ENCODE measurements at regions not wholly inside any gene's neighbourhood (a gene's known extent, or its start where the extent isn't known, plus 50 kb on each side); places are given as distances from the start of the nearest gene placed in this dataset.
A peak's percentile ranks its signal among the peaks of the same experiment; 100 is the strongest.

DNA sequence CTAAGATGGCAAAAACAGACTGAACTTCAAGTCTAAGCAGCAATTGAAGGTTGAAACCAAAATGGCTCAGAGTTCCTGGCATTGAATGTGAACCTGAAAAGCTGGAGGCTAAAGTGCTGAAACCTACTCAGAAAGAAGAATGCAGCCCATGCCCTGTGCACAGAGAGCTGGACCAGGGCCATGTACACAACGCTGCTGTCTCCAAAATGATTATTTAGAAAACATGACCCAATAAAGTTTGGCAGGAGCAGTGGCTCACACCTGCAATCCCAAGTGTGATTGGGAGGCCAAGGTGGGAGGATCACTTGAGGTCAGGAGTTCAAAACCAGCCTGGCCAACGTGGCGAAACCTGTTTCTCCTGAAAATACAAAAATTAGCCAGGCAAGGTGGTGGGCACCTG, 158.9 kb downstream of the AKR1D1 start:
- CTCF ChIA-PET: no interaction called here
- Histone ChIP-seq H3K4me3 (ENCODE audit: low read length) (no peak overlapping the region), H3K9me3 (ENCODE audit: control insufficient read depth in 1 of 2, insufficient read depth in 1 of 2, low read length in 2 of 2) (peaks cover 0 to 7% of the 10 kb centered on the region in 2 experiments), H3K36me3 (ENCODE audit: insufficient read depth, low read length) (no peaks in the 10 kb centered on the region), H3K27me3 (ENCODE audit: control insufficient read depth in 1 of 2, insufficient read depth in 2 of 2, low read length in 2 of 2) (no peaks in the 10 kb centered on the region), H3K4me1 (ENCODE audit: insufficient read depth, low read length) (no peaks in the 10 kb centered on the region), H3K27ac (ENCODE audit: low read depth in 1 of 2, low read length in 2 of 2) (no peak overlapping the region)
- intact Hi-C loops (cut with DNase I, micrococcal nuclease): no loop called here
- DNase-seq (no peak), ATAC-seq (ENCODE audit: poor library complexity) (no peak)
- TF ChIP-seq, protein P1, sequence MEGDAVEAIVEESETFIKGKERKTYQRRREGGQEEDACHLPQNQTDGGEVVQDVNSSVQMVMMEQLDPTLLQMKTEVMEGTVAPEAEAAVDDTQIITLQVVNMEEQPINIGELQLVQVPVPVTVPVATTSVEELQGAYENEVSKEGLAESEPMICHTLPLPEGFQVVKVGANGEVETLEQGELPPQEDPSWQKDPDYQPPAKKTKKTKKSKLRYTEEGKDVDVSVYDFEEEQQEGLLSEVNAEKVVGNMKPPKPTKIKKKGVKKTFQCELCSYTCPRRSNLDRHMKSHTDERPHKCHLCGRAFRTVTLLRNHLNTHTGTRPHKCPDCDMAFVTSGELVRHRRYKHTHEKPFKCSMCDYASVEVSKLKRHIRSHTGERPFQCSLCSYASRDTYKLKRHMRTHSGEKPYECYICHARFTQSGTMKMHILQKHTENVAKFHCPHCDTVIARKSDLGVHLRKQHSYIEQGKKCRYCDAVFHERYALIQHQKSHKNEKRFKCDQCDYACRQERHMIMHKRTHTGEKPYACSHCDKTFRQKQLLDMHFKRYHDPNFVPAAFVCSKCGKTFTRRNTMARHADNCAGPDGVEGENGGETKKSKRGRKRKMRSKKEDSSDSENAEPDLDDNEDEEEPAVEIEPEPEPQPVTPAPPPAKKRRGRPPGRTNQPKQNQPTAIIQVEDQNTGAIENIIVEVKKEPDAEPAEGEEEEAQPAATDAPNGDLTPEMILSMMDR (IDR thresholded peaks at IDR 0.05): no peak
- no peak overlapping the region for H3K4me3 Mint-ChIP-seq
- H3K27ac Mint-ChIP-seq: no peak overlapping the region
- POLR2A ChIA-PET: no interaction called here
- H3K27me3 Mint-ChIP-seq: peaks cover 5% of the 10 kb centered on the region
- no peaks in the 10 kb centered on the region for H3K4me1 Mint-ChIP-seq (ENCODE audit: low read depth)
- peaks cover 4% of the 10 kb centered on the region for H3K9me3 Mint-ChIP-seq
- H3K36me3 Mint-ChIP-seq (ENCODE audit: low read depth): no peaks in the 10 kb centered on the region

DNA sequence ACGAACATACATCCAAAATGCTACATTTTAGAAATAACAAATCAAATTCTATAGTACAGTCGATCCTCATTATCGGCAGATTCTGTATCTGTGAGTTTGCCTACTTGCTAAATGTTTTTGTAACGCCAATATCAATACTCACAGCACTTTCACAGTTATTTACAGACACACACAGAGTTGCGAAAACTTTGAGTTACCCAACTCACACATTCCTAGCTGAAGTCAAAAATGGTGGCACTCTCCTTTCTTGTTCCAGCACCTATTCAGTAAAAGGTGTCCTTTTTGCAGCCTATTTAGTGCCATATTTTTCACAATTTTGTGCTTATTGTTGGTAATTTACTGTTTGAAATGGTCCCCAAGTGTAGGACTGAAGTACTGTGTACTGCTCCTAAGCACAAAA, 161.7 kb downstream of the AKR1D1 start:
- Mint-ChIP-seq H3K9me3 (peaks cover 4% of the 10 kb centered on the region), H3K27ac (no peak overlapping the region), H3K4me1 (ENCODE audit: low read depth) (no peaks in the 10 kb centered on the region), H3K4me3 (no peak overlapping the region), H3K27me3 (no peaks in the 10 kb centered on the region), H3K36me3 (ENCODE audit: low read depth) (no peaks in the 10 kb centered on the region)
- H3K9me3 ChIP-seq (ENCODE audit: control insufficient read depth in 1 of 2, insufficient read depth in 1 of 2, low read length in 2 of 2): peaks cover 0 to 4% of the 10 kb centered on the region in 2 experiments
- H3K36me3 ChIP-seq (ENCODE audit: insufficient read depth, low read length): no peaks in the 10 kb centered on the region
- ChIA-PET CTCF (no interaction called here), POLR2A (no interaction called here)
- no peak overlapping the region for H3K27ac ChIP-seq (ENCODE audit: low read depth in 1 of 2, low read length in 2 of 2)
- no peak for ATAC-seq (ENCODE audit: poor library complexity)
- DNase-seq: no peak
- TF ChIP-seq, protein P1 (IDR thresholded peaks at IDR 0.05): no peak
- H3K4me1 ChIP-seq (ENCODE audit: insufficient read depth, low read length): no peaks in the 10 kb centered on the region
- H3K4me3 ChIP-seq (ENCODE audit: low read length): no peak overlapping the region
- H3K27me3 ChIP-seq (ENCODE audit: control insufficient read depth in 1 of 2, insufficient read depth in 2 of 2, low read length in 2 of 2): no peaks in the 10 kb centered on the region
- intact Hi-C loops (cut with DNase I, micrococcal nuclease): no loop called here

DNA sequence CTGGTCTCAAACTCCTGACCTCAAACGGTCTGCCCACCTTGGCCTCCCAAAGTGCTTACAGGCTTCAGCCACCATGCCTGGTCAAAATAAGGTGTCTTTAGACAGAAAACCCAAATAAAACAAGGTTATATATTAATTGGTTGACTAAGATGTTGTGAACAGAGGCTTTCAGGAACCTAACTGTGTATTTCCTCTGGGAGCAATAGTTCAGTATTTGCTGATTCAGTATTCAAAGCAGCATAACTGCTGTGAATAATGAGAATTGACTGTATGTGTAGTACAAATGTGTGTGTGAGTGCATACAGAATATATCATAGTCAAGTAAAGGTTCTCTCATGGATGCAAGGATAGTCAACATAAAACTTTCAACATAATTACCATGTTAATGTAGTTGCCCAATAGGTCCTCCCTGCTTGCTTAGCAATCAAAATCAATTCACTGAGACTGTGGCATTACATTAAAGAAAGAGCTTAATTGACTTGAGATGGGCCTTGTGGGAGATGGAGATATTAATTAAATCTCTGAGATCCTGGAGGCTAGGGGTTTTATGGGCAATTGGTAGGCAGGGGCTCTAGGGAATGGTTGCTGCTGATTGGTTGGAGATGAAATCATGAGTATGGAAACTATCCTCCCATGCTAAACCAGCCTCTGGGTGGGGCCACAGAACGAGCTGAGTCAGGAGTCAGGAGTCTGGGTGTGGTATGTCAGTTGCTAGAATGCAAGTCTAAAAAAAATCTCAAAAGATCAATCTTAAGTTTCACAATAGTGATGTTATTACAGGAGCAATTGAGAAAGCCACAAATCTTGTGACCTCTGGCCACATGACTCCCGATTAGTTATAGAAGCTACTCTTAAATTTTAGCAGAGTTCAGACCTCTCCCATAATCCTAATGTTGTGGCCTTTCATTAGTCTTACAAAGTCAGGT, 162.7 kb downstream of the AKR1D1 start:
- H3K4me1 ChIP-seq (ENCODE audit: insufficient read depth, low read length): no peaks in the 10 kb centered on the region
- Mint-ChIP-seq H3K27ac (no peak overlapping the region), H3K4me1 (ENCODE audit: low read depth) (no peaks in the 10 kb centered on the region), H3K36me3 (ENCODE audit: low read depth) (no peaks in the 10 kb centered on the region), H3K27me3 (no peaks in the 10 kb centered on the region), H3K9me3 (peaks cover 4% of the 10 kb centered on the region), H3K4me3 (no peak overlapping the region)
- no peak for ATAC-seq (ENCODE audit: poor library complexity)
- peaks cover 0 to 4% of the 10 kb centered on the region in 2 experiments for H3K9me3 ChIP-seq (ENCODE audit: control insufficient read depth in 1 of 2, insufficient read depth in 1 of 2, low read length in 2 of 2)
- ChIA-PET CTCF (interaction anchor here (0.6 kb wide), 1 partner anchor 139 kb away, joined by 4 read pairs; no protein-coding TSS in a partner anchor), POLR2A (interaction anchor here (0.6 kb wide), 1 partner anchor 386 kb away, joined by 3 read pairs; no protein-coding TSS in a partner anchor)
- no peaks in the 10 kb centered on the region for H3K27me3 ChIP-seq (ENCODE audit: control insufficient read depth in 1 of 2, insufficient read depth in 2 of 2, low read length in 2 of 2)
- DNase-seq: peak in 1 of 14 experiments; percentile 15
- intact Hi-C loops (cut with DNase I, micrococcal nuclease): no loop called here
- no peak overlapping the region for H3K4me3 ChIP-seq (ENCODE audit: low read length)
- no peaks in the 10 kb centered on the region for H3K36me3 ChIP-seq (ENCODE audit: insufficient read depth, low read length)
- no peak overlapping the region for H3K27ac ChIP-seq (ENCODE audit: low read depth in 1 of 2, low read length in 2 of 2)
- TF ChIP-seq, protein P1 (IDR thresholded peaks at IDR 0.05): no peak

Data from CD4-positive, alpha-beta T cell (primary cell).